K562 (cell line): ENCODE measurements at regions not wholly inside any gene's neighbourhood (a gene's known extent, or its start where the extent isn't known, plus 50 kb on each side); places are given as distances from the start of the nearest gene placed in this dataset.
A peak's percentile ranks its signal among the peaks of the same experiment; 100 is the strongest.

Experiments
- ATAC-seq: fragments of 200-7000 bp; cut with Tn5 transposase; 3 replicates; pipeline ENCODE4 v1.9.1; 2020; ENCODE audit warnings: moderate library complexity
- BruUV-seq: library from RNA; stranded (reverse); fragments of 400-500 nt; replicated peaks from 2 replicates; lab custom pipeline; 2021; lab: Mats Ljungman, UMichigan
- CTCF ChIA-PET: fragments of 300-600 bp; formaldehyde crosslinking; extraction: SDS; loops from one replicate; lab custom pipeline; 2021; ENCODE audit warnings: low intra/inter-chr PET ratio; lab: Yijun Ruan, JAX
- POLR2A ChIA-PET: fragments of 300-600, 350-650 bp; sonication (Branson Sonifier 250); formaldehyde crosslinking; extraction: SDS; loops from one replicate; lab custom pipeline; 2021; ENCODE audit warnings: antibody characterized with exemption, inconsistent platforms; lab: Yijun Ruan, JAX
- DNase-seq, 4 experiments: peaks; one replicate each; pipeline versions ENCODE4 v3.0.0 to v3.0.0-alpha.2; 2011 to 2018; ENCODE audit warnings: low spot score in 3 of 4, mixed read lengths in 3 of 4; ENCODE audit errors: extremely low read depth in 1 of 4
- FAIRE-seq: peaks from 2 replicates; lab custom pipeline; 2011; peaks lifted over from hg19 to GRCh38; lab: Jason Lieb, UNC
- H2AFZ ChIP-seq: 2 replicates; pipeline ENCODE4 v1.6.0; 2011; ENCODE audit warnings: low read depth, low read length, control low read depth, inconsistent platforms
- H3K27ac ChIP-seq: fragments of 200-600 bp; 3 replicates; pipeline ENCODE4 v1.8.0; 2011; ENCODE audit warnings: low read depth, mild to moderate bottlenecking, control low read depth, inconsistent platforms, low read length, moderate library complexity, mixed read lengths; ENCODE audit errors: extremely low read depth
- H3K27me3 ChIP-seq, 2 experiments: fragments of 300-600 bp in 1 of 2; 2 replicates in 1 of 2; 3 replicates in 1 of 2; pipeline versions ENCODE4 v1.6.0 to v1.8.0; 2011; ENCODE audit warnings: inconsistent platforms in 2 of 2, low read length in 2 of 2, mild to moderate bottlenecking in 1 of 2, mixed read lengths in 1 of 2, moderate library complexity in 1 of 2; ENCODE audit not compliant: control insufficient read depth in 2 of 2, insufficient read depth in 2 of 2
- H3K36me3 ChIP-seq: fragments of 300-600 bp; 3 replicates; pipeline ENCODE4 v1.8.0; 2011; ENCODE audit warnings: mild to moderate bottlenecking, low read length, inconsistent platforms; ENCODE audit not compliant: control insufficient read depth, insufficient read depth
- H3K4me1 ChIP-seq, 2 experiments: fragments of 200-600 bp in 1 of 2; replicated peaks in 1 of 2; 2 replicates in 1 of 2; 3 replicates in 1 of 2; pipeline versions ENCODE4 v1.5.1 to v1.8.0; 2011; ENCODE audit warnings: inconsistent platforms in 2 of 2, low read length in 2 of 2, mild to moderate bottlenecking in 1 of 2, mixed read lengths in 1 of 2, moderate library complexity in 1 of 2; ENCODE audit not compliant: control insufficient read depth in 2 of 2, insufficient read depth in 2 of 2
- H3K4me2 ChIP-seq: 2 replicates; pipeline ENCODE4 v1.6.1; 2011; ENCODE audit warnings: low read length, control low read depth, inconsistent platforms, mixed read lengths; ENCODE audit not compliant: insufficient read depth
- H3K4me3 ChIP-seq: fragments of 200-600 bp; sonication (generic), shearing (Covaris generic); 2 replicates; pipeline ENCODE4 v1.5.1; 2016; ENCODE audit warnings: control low read depth, inconsistent platforms
- H3K79me2 ChIP-seq: fragments of 200-600 bp; 3 replicates; pipeline ENCODE4 v1.8.0; 2011; ENCODE audit warnings: low read length, inconsistent platforms; ENCODE audit not compliant: control insufficient read depth, insufficient read depth
- H3K9ac ChIP-seq, 2 experiments: 2 replicates each; pipeline versions ENCODE4 v1.6.0 to v1.6.1; 2011; ENCODE audit warnings: low read depth in 2 of 2, low read length in 2 of 2, control low read depth in 1 of 2, inconsistent platforms in 1 of 2, mild to moderate bottlenecking in 1 of 2, mixed read lengths in 1 of 2; ENCODE audit not compliant: insufficient read depth in 1 of 2
- H3K9me1 ChIP-seq: one replicate; pipeline ENCODE4 v1.6.0; 2011; ENCODE audit warnings: inconsistent platforms, mild to moderate bottlenecking, low read length, moderate library complexity; ENCODE audit not compliant: control insufficient read depth, insufficient read depth
- H3K9me3 ChIP-seq: replicated peaks from 2 replicates; pipeline ENCODE4 v1.5.1; 2011; ENCODE audit warnings: low read depth, low read length, inconsistent platforms; ENCODE audit not compliant: control insufficient read depth, insufficient read depth
- H4K20me1 ChIP-seq: replicated peaks from 2 replicates; pipeline ENCODE4 v1.6.1; 2011; ENCODE audit warnings: low read length, inconsistent platforms, mixed read lengths; ENCODE audit not compliant: control insufficient read depth, insufficient read depth
- ADNP ChIP-seq: fragments of 200-800 bp; sonication (Bioruptor generic); IDR thresholded peaks from 2 replicates; pipeline ENCODE4 v1.6.1; 2016; ENCODE audit warnings: missing genetic modification characterization, missing compliant biosample characterization
- C11orf30 ChIP-seq: fragments of 450-650 bp; IDR thresholded peaks from 2 replicates; pipeline ENCODE4 v1.6.1; 2016; ENCODE audit warnings: low read depth, mild to moderate bottlenecking
- CGGBP1 ChIP-seq: fragments of 250-450 bp; sonication (Bioruptor Pico); IDR thresholded peaks from 2 replicates; pipeline ENCODE4 v1.9.0; 2021; ENCODE audit warnings: mild to moderate bottlenecking
- CHD1 ChIP-seq: fragments of 200-600 bp; sonication (generic); IDR thresholded peaks from one replicate; pipeline ENCODE4 v1.6.1; 2012; ENCODE audit warnings: mild to moderate bottlenecking, moderate library complexity, low read length, inconsistent platforms
- DIDO1 ChIP-seq: fragments of 450-650 bp; IDR thresholded peaks from 2 replicates; pipeline ENCODE4 v1.6.1; 2016; ENCODE audit warnings: low read depth, missing biosample characterization, missing genetic modification characterization
- ELF1 ChIP-seq: fragments of 200-800 bp; sonication (Bioruptor generic); IDR thresholded peaks from 2 replicates; pipeline ENCODE4 v1.6.1; 2016; ENCODE audit warnings: missing genetic modification characterization, missing compliant biosample characterization
- HMGN3 ChIP-seq: IDR thresholded peaks from 2 replicates; pipeline ENCODE4 v1.6.1; 2011; ENCODE audit warnings: borderline replicate concordance, low read depth, mild to moderate bottlenecking, mixed read lengths, low read length; ENCODE audit not compliant: insufficient read length; ENCODE audit errors: extremely low read depth
- MCM2 ChIP-seq: fragments of 450-650 bp; IDR thresholded peaks from 2 replicates; pipeline ENCODE4 v1.6.1; 2017; ENCODE audit warnings: low read depth, mild to moderate bottlenecking
- MCM5 ChIP-seq: fragments of 450-650 bp; IDR thresholded peaks from 2 replicates; pipeline ENCODE4 v1.6.1; 2016; ENCODE audit warnings: low read depth
- MTA1 ChIP-seq: fragments of 450-650 bp; IDR thresholded peaks from 2 replicates; pipeline ENCODE4 v1.6.1; 2017; ENCODE audit warnings: borderline replicate concordance
- NELFE ChIP-seq: IDR thresholded peaks from 2 replicates; pipeline ENCODE4 v1.6.1; 2011; ENCODE audit warnings: mild to moderate bottlenecking; ENCODE audit not compliant: insufficient read depth, insufficient read length
- NR3C1 ChIP-seq: sonication (generic); formaldehyde crosslinking; IDR thresholded peaks from 2 replicates; pipeline ENCODE4 v1.8.1; 2022; ENCODE audit warnings: missing genetic modification reagents
- POLR2A ChIP-seq: fragments of 450-650 bp; conservative IDR thresholded peaks from 2 replicates; pipeline ENCODE4 v1.6.1; 2016
- TAF15 ChIP-seq: fragments of 200-400 bp; formaldehyde crosslinking; IDR thresholded peaks from 2 replicates; pipeline ENCODE4 v1.6.1; 2017; ENCODE audit warnings: mild to moderate bottlenecking, low read depth, low read length, moderate library complexity
- TSC22D4 ChIP-seq: fragments of 450-650 bp; IDR thresholded peaks from 2 replicates; pipeline ENCODE4 v1.6.1; 2016; ENCODE audit warnings: missing genetic modification characterization, missing biosample characterization, control low read depth
- UBTF ChIP-seq, 2 experiments: IDR thresholded peaks; 2 replicates each; pipeline ENCODE4 v1.6.1; 2012; ENCODE audit warnings: improper control_type of control experiment in 2 of 2, low read depth in 2 of 2, low read length in 2 of 2, borderline replicate concordance in 1 of 2
- ZNF347 ChIP-seq: fragments of 450-650 bp; formaldehyde crosslinking; IDR thresholded peaks from 2 replicates; pipeline ENCODE4 v1.4.0; 2020; ENCODE audit warnings: low read depth, mild to moderate bottlenecking, moderate library complexity
- WGBS: fragments of 100-300 bp; shearing (Covaris generic); methylation state at CpG from one replicate; pipeline ENCODE4 v1.1.6; 2016; ENCODE audit warnings: low coverage, mixed read lengths; ENCODE audit not compliant: insufficient coverage; ENCODE audit errors: missing lambda C conversion rate; 5-methylcytosine and 5-hydroxymethylcytosine counted together
- in situ Hi-C: fragments of 300-500 bp; cut with MboI; formaldehyde crosslinking; loops from 4 replicates; pipeline ENCODE4 v1.15.0; 2018; ENCODE audit warnings: inconsistent platforms, mixed read lengths
- intact Hi-C: fragments of 100-400 bp; cut with micrococcal nuclease; formaldehyde crosslinking; loops from 2 replicates; pipeline ENCODE4 v1.14.2; 2022

- TF ChIP-seq TSC22D4 (tag) (no peak), CGGBP1 (no peak), NELFE (no peak), C11orf30 (0 out of 2 replicates have a peak, but pooled peaks have one; percentile 13), MCM5 (no peak), TAF15 (no peak)
Observed at GRCh38 chr7:9752033-9752432, 1221.6 kb upstream of the PHF14 start (continued).

- in situ Hi-C loops, result no loop called here
- no peaks in the 10 kb centered on the region for H4K20me1 ChIP-seq
- H3K27me3 ChIP-seq, result no peaks in the 10 kb centered on the region
- CTCF ChIA-PET, result no interaction called here
- no peak overlapping the region for H3K4me3 ChIP-seq
- intact Hi-C loops, result no loop called here
- no peaks in the 10 kb centered on the region for H3K4me1 ChIP-seq
- H3K79me2 ChIP-seq, result no peaks in the 10 kb centered on the region
- no peaks in the 10 kb centered on the region for H3K36me3 ChIP-seq
- H2AFZ ChIP-seq, result no peak overlapping the region
- FAIRE-seq (no peak), DNase-seq (no peak), ATAC-seq (no peak)
- no peak overlapping the region for H3K27ac ChIP-seq
- TF ChIP-seq HMGN3 (no peak), UBTF (IDR thresholded peaks at IDR 0.05; ENCODE audit: borderline replicate concordance in 1 of 2, low read depth in 2 of 2, low read length in 2 of 2) (no peak), CHD1 (no peak), MCM5 (no peak), ADNP (tag) (no peak), POLR2A (no peak), ZNF347 (CRISPR knock-in tag) (no peak), MTA1 (no peak), NR3C1 (CRISPR knock-in tag) (no peak), MCM2 (no peak), DIDO1 (no peak), ELF1 (tag) (no peak)
- H3K9me3 ChIP-seq, result peaks cover 2% of the 10 kb centered on the region; the same call in 1 of the 2 replicates
- POLR2A ChIA-PET, result no interaction called here
- H3K4me2 ChIP-seq, result no peak overlapping the region
- H3K9ac ChIP-seq, result no peak overlapping the region
- WGBS, result 0% methylated on average over 2 of the region's 2 CpGs
- H3K9me1 ChIP-seq, result no peaks in the 10 kb centered on the region
- no TSS peak for BruUV-seq
Observed at GRCh38 chr7:9761224-9761623, 1212.4 kb upstream of the PHF14 start.
